ENCODE measurements at regions not wholly inside any gene's neighbourhood (a gene's known extent, or its start where the extent isn't known, plus 50 kb on each side); places are given as distances from the start of the nearest gene placed in this dataset.
A peak's percentile ranks its signal among the peaks of the same experiment; 100 is the strongest.

GRCh38 chrX:143571521-143571920 lies 54.2 kb upstream of the SPANXN3 start:
- DNase-seq = peak; percentile 19

- DNase-seq = peak; percentile 7
These were observed 53.5 kb upstream of the SPANXN3 start for GRCh38 chrX:143570782-143571181.

- DNase-seq = no peak
These were observed 51.2 kb upstream of the SPANXN3 start for GRCh38 chrX:143568467-143568866.
